ENCODE measurements at regions not wholly inside any gene's neighbourhood (a gene's known extent, or its start where the extent isn't known, plus 50 kb on each side); places are given as distances from the start of the nearest gene placed in this dataset.

DNA sequence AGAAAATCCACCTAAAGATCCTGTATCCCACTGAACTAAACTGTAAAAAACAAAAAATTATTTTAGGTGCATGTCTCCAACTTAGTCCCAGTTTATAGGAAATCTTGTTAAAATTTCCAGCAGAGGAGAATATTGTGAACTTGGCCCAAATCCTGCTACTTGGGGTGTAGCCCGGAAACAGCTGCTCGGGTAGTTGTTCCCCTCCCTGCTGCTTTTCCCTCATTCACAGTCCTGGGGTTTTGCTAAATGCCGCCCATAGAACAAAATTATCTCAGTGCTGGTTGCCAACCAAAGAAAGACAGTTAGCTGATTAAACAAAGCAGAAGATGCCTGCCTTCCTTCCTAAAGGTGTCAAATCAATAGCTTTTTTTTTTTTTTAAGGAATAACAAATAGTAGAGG, 330.5 kb upstream of the KLF12 start:
- POLR2A ChIA-PET = no interaction called here

GRCh38 chr13:74461011-74461410, 326.8 kb upstream of the KLF12 start:
- H3K27ac ChIP-seq (ENCODE audit: control insufficient read depth, insufficient read depth) = no peak overlapping the region
- WGBS (ENCODE audit: insufficient coverage, insufficient replicate concordance, low lambda C conversion rate, missing lambda C conversion rate) = 19% methylated on average over 2 of the region's 2 CpGs
- H3K36me3 ChIP-seq (ENCODE audit: control insufficient read depth in 2 of 2, insufficient read depth in 2 of 2, low read length in 1 of 2) = no peaks in the 10 kb centered on the region
- no peak overlapping the region for H3K4me2 ChIP-seq (ENCODE audit: control insufficient read depth, insufficient read depth)
- RAD21 ChIA-PET (ENCODE audit: unreplicated experiment) = no interaction called here
- H3K27me3 ChIP-seq (replicated peaks in 1 of 2; ENCODE audit: control insufficient read depth in 2 of 2, insufficient read depth in 2 of 2, low read length in 1 of 2) = no peaks in the 10 kb centered on the region
- FAIRE-seq = no peak
- no peaks in the 10 kb centered on the region for H3K79me2 ChIP-seq (ENCODE audit: control insufficient read depth, insufficient read depth, low read length)
- no peaks in the 10 kb centered on the region for H3K9me3 ChIP-seq (replicated peaks; ENCODE audit: control insufficient read depth, insufficient read depth, low read length)
- POLR2A ChIA-PET = no interaction called here
- in situ Hi-C loops (cut with MboI) (no loop called here), intact Hi-C loops (cut with micrococcal nuclease; ENCODE audit: unreplicated experiment) (no loop called here)
- no peaks in the 10 kb centered on the region for H3K4me1 ChIP-seq (ENCODE audit: control insufficient read depth, insufficient read depth, low read length)
- no peak for DNase-seq (ENCODE audit: low read depth, low spot score)
- H2AFZ ChIP-seq (ENCODE audit: control insufficient read depth, low read depth, low read length) = no peak overlapping the region
- SMC1A ChIA-PET (ENCODE audit: uncharacterized antibody, unreplicated experiment) = no interaction called here
- H3K4me3 ChIP-seq = no peak overlapping the region
- H4K20me1 ChIP-seq (ENCODE audit: control insufficient read depth, insufficient read depth) = no peaks in the 10 kb centered on the region
- no TSS peak for BruUV-seq (replicated peaks)
- H3K9ac ChIP-seq (ENCODE audit: control insufficient read depth, insufficient read depth, low read length) = no peak overlapping the region
- no peak for TF ChIP-seq ZBTB4 (CRISPR knock-in tag; IDR thresholded peaks at IDR 0.05)
- TF ChIP-seq ZZZ3 (IDR thresholded peaks at IDR 0.05; ENCODE audit: control insufficient read depth, insufficient read length, low read depth) = no peak
- no peak for TF ChIP-seq POLR2AphosphoS2 (IDR thresholded peaks at IDR 0.05; ENCODE audit: low read depth, low read length)
- TF ChIP-seq NBN (IDR thresholded peaks at IDR 0.05) = no peak
- no peak for TF ChIP-seq CHD1 (IDR thresholded peaks at IDR 0.05; ENCODE audit: low read depth, low read length)
- no peak for TF ChIP-seq ESRRA (IDR thresholded peaks at IDR 0.05; ENCODE audit: low read length)
- TF ChIP-seq, protein P1, sequence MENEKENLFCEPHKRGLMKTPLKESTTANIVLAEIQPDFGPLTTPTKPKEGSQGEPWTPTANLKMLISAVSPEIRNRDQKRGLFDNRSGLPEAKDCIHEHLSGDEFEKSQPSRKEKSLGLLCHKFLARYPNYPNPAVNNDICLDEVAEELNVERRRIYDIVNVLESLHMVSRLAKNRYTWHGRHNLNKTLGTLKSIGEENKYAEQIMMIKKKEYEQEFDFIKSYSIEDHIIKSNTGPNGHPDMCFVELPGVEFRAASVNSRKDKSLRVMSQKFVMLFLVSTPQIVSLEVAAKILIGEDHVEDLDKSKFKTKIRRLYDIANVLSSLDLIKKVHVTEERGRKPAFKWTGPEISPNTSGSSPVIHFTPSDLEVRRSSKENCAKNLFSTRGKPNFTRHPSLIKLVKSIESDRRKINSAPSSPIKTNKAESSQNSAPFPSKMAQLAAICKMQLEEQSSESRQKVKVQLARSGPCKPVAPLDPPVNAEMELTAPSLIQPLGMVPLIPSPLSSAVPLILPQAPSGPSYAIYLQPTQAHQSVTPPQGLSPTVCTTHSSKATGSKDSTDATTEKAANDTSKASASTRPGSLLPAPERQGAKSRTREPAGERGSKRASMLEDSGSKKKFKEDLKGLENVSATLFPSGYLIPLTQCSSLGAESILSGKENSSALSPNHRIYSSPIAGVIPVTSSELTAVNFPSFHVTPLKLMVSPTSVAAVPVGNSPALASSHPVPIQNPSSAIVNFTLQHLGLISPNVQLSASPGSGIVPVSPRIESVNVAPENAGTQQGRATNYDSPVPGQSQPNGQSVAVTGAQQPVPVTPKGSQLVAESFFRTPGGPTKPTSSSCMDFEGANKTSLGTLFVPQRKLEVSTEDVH (IDR thresholded peaks at IDR 0.05; ENCODE audit: low read depth, partially characterized antibody) = no peak
- no peak for TF ChIP-seq FOXM1 (IDR thresholded peaks at IDR 0.05; ENCODE audit: low read depth, low read length)
- no peak for TF ChIP-seq JUNB (IDR thresholded peaks at IDR 0.05)
- CTCF ChIA-PET = no interaction called here
- ATAC-seq = no peak

More for the DNA sequence above, 330.5 kb upstream of the KLF12 start:
- in situ Hi-C loops (cut with MboI) = no loop called here
- Histone ChIP-seq H3K79me2 (ENCODE audit: control insufficient read depth, insufficient read depth, low read length) (no peaks in the 10 kb centered on the region), H3K4me2 (ENCODE audit: control insufficient read depth, insufficient read depth) (no peak overlapping the region), H3K27ac (ENCODE audit: control insufficient read depth, insufficient read depth) (no peak overlapping the region), H3K9ac (ENCODE audit: control insufficient read depth, insufficient read depth, low read length) (no peak overlapping the region), H3K27me3 (replicated peaks in 1 of 2; ENCODE audit: control insufficient read depth in 2 of 2, insufficient read depth in 2 of 2, low read length in 1 of 2) (no peaks in the 10 kb centered on the region), H3K4me1 (ENCODE audit: control insufficient read depth, insufficient read depth, low read length) (no peaks in the 10 kb centered on the region), H4K20me1 (ENCODE audit: control insufficient read depth, insufficient read depth) (no peaks in the 10 kb centered on the region), H2AFZ (ENCODE audit: control insufficient read depth, low read depth, low read length) (no peak overlapping the region), H3K4me3 (no peak overlapping the region), H3K36me3 (ENCODE audit: control insufficient read depth in 2 of 2, insufficient read depth in 2 of 2, low read length in 1 of 2) (no peaks in the 10 kb centered on the region), H3K9me3 (replicated peaks; ENCODE audit: control insufficient read depth, insufficient read depth, low read length) (no peaks in the 10 kb centered on the region)
- no peak for TF ChIP-seq ZNF384 (IDR thresholded peaks at IDR 0.05; ENCODE audit: borderline replicate concordance, low read depth, low read length)
- DNase-seq (ENCODE audit: low read depth, low spot score) = no peak
- ATAC-seq = no peak
- WGBS (ENCODE audit: insufficient coverage, insufficient replicate concordance, low lambda C conversion rate, missing lambda C conversion rate) = 70% methylated on average over 3 of the region's 3 CpGs
- no TSS peak for BruUV-seq (replicated peaks)
- CTCF ChIA-PET = interaction anchor here (0.6 kb wide), 1 partner anchor 518 kb away, joined by 3 read pairs; no protein-coding TSS in a partner anchor
- intact Hi-C loops (cut with micrococcal nuclease; ENCODE audit: unreplicated experiment) = no loop called here
- no peak for FAIRE-seq
- SMC1A ChIA-PET (ENCODE audit: uncharacterized antibody, unreplicated experiment) = interaction anchor here (0.7 kb wide), 1 partner anchor 36 kb away, joined by 3 read pairs; no protein-coding TSS in a partner anchor
- RAD21 ChIA-PET (ENCODE audit: unreplicated experiment) = no interaction called here
